GM12878 (cell line): ENCODE measurements at regions not wholly inside any gene's neighbourhood (a gene's known extent, or its start where the extent isn't known, plus 50 kb on each side); places are given as distances from the start of the nearest gene placed in this dataset.

ENCODE experiments used
- ASH2L ChIP-seq: fragments of 300-600, 200-600 bp; sonication (generic); IDR thresholded peaks from 2 replicates; pipeline ENCODE4 v1.6.1; 2017; ENCODE audit warnings: low read depth, mild to moderate bottlenecking, borderline replicate concordance
- CBX3 ChIP-seq: fragments of 200-600 bp; sonication (generic); IDR thresholded peaks from 2 replicates; pipeline ENCODE4 v1.6.1; 2016; ENCODE audit warnings: low read depth, borderline replicate concordance
- EZH2 ChIP-seq: IDR thresholded peaks from 2 replicates; pipeline ENCODE4 v1.6.1; 2012; ENCODE audit warnings: low read depth, mild to moderate bottlenecking, control low read depth, inconsistent platforms, low read length, borderline replicate concordance; ENCODE audit not compliant: control insufficient read depth
- HDAC2 ChIP-seq: fragments of 200-600 bp; sonication (generic); IDR thresholded peaks from 2 replicates; pipeline ENCODE4 v1.6.1; 2017
- IKZF1 ChIP-seq: fragments of 450-650 bp; conservative IDR thresholded peaks from 2 replicates; pipeline ENCODE4 v1.6.1; 2017; ENCODE audit warnings: antibody characterized with exemption, mild to moderate bottlenecking
- MYB ChIP-seq: fragments of 150-350 bp; IDR thresholded peaks from 2 replicates; pipeline ENCODE4 v1.6.1; 2014; ENCODE audit warnings: mild to moderate bottlenecking, low read depth, low read length, borderline replicate concordance
- NFYB ChIP-seq: IDR thresholded peaks from 2 replicates; pipeline ENCODE4 v1.6.1; 2011; ENCODE audit warnings: low read depth, mild to moderate bottlenecking, low read length, improper control_type of control experiment, moderate library complexity; ENCODE audit not compliant: insufficient read depth
- PML ChIP-seq: IDR thresholded peaks from 2 replicates; pipeline ENCODE4 v1.6.1; 2012; ENCODE audit warnings: low read length, inconsistent platforms
- RAD21 ChIP-seq: IDR thresholded peaks from 2 replicates; pipeline ENCODE4 v1.6.1; 2011; ENCODE audit warnings: mild to moderate bottlenecking, low read depth, low read length, moderate library complexity; ENCODE audit not compliant: insufficient read depth
- SMC3 ChIP-seq: IDR thresholded peaks from 2 replicates; pipeline ENCODE4 v1.6.1; 2011; ENCODE audit warnings: low read length, improper control_type of control experiment, borderline replicate concordance
- SP1 ChIP-seq: IDR thresholded peaks from one replicate; pipeline ENCODE4 v1.6.1; 2011; ENCODE audit warnings: low read depth, low read length
- STAT1 ChIP-seq: fragments of 450-650 bp; conservative IDR thresholded peaks from 2 replicates; pipeline ENCODE4 v1.6.1; 2014; ENCODE audit warnings: antibody characterized with exemption, mild to moderate bottlenecking
- YBX1 ChIP-seq: fragments of 450-650 bp; IDR thresholded peaks from 2 replicates; pipeline ENCODE4 v1.6.1; 2016; ENCODE audit warnings: antibody characterized with exemption
- ZNF207 ChIP-seq: fragments of 450-650 bp; IDR thresholded peaks from 2 replicates; pipeline ENCODE4 v1.6.1; 2014; ENCODE audit warnings: antibody characterized with exemption, mild to moderate bottlenecking, borderline replicate concordance
- ZNF24 ChIP-seq: fragments of 450-650 bp; IDR thresholded peaks from 2 replicates; pipeline ENCODE4 v1.6.1; 2017; ENCODE audit warnings: antibody characterized with exemption, mild to moderate bottlenecking
- TF ChIP-seq, protein P1 (sequence below): fragments of 450-650 bp; IDR thresholded peaks from 2 replicates; pipeline ENCODE4 v1.6.1; 2018; ENCODE audit warnings: borderline replicate concordance, mild to moderate bottlenecking; ENCODE audit not compliant: partially characterized antibody
- TF ChIP-seq, protein P2 (sequence below): fragments of 450-650 bp; IDR thresholded peaks from 2 replicates; pipeline ENCODE4 v1.6.1; 2017; ENCODE audit warnings: mild to moderate bottlenecking, low read depth, inconsistent platforms; ENCODE audit not compliant: poor library complexity, severe bottlenecking
- TF ChIP-seq, protein P3 (sequence below): fragments of 450-650 bp; IDR thresholded peaks from 2 replicates; pipeline ENCODE4 v1.6.1; 2014; ENCODE audit warnings: mild to moderate bottlenecking
- TF ChIP-seq, protein P4 (sequence below): fragments of 450-650 bp; IDR thresholded peaks from 2 replicates; pipeline ENCODE4 v1.6.1; 2017; ENCODE audit warnings: antibody characterized with exemption, mild to moderate bottlenecking, moderate library complexity
- TF ChIP-seq, protein P5 (sequence below): IDR thresholded peaks from 2 replicates; pipeline ENCODE4 v1.6.1; 2011; ENCODE audit warnings: borderline replicate concordance, low read depth, mild to moderate bottlenecking, moderate library complexity, low read length; ENCODE audit not compliant: insufficient read depth, poor library complexity, severe bottlenecking

DNA sequence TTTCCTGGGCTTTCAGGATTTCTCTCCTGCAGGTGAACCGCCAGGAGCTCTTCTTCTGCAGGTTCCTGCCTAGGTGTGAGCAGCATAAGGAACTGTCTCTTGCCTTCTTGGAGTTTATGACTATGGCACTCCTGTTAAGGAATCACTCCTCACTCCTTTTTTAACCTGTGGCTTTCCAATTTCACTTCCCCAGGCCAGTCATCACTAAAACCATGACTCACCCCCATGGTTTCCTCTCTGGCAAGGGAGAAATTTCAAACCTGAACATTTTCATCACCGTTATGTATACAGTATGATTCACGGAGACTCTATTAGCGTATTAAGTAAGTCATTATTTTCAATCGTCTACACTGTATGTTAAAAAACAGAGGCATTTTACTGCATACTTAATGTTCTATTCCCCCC is 78.2 kb upstream of the ARID1B start (continued):
- TF ChIP-seq, protein P1, sequence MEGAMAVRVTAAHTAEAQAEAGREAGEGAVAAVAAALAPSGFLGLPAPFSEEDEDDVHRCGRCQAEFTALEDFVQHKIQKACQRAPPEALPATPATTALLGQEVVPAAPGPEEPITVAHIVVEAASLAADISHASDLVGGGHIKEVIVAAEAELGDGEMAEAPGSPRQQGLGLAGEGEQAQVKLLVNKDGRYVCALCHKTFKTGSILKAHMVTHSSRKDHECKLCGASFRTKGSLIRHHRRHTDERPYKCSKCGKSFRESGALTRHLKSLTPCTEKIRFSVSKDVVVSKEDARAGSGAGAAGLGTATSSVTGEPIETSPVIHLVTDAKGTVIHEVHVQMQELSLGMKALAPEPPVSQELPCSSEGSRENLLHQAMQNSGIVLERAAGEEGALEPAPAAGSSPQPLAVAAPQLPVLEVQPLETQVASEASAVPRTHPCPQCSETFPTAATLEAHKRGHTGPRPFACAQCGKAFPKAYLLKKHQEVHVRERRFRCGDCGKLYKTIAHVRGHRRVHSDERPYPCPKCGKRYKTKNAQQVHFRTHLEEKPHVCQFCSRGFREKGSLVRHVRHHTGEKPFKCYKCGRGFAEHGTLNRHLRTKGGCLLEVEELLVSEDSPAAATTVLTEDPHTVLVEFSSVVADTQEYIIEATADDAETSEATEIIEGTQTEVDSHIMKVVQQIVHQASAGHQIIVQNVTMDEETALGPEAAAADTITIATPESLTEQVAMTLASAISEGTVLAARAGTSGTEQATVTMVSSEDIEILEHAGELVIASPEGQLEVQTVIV, result no peak
- TF ChIP-seq, protein P2, sequence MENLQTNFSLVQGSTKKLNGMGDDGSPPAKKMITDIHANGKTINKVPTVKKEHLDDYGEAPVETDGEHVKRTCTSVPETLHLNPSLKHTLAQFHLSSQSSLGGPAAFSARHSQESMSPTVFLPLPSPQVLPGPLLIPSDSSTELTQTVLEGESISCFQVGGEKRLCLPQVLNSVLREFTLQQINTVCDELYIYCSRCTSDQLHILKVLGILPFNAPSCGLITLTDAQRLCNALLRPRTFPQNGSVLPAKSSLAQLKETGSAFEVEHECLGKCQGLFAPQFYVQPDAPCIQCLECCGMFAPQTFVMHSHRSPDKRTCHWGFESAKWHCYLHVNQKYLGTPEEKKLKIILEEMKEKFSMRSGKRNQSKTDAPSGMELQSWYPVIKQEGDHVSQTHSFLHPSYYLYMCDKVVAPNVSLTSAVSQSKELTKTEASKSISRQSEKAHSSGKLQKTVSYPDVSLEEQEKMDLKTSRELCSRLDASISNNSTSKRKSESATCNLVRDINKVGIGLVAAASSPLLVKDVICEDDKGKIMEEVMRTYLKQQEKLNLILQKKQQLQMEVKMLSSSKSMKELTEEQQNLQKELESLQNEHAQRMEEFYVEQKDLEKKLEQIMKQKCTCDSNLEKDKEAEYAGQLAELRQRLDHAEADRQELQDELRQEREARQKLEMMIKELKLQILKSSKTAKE, result peak; percentile 53
- no peak for TF ChIP-seq ASH2L
- peak; percentile 39; the same call in 1 of the 2 replicates for TF ChIP-seq RAD21
- TF ChIP-seq SMC3, result peak; percentile 11; the same call in 1 of the 2 replicates
- TF ChIP-seq ZNF207, result no peak
- no peak for TF ChIP-seq CBX3
- TF ChIP-seq NFYB, result no peak
- TF ChIP-seq MYB, result no peak
- TF ChIP-seq STAT1, result no peak
- TF ChIP-seq YBX1, result no peak
- TF ChIP-seq, protein P3, sequence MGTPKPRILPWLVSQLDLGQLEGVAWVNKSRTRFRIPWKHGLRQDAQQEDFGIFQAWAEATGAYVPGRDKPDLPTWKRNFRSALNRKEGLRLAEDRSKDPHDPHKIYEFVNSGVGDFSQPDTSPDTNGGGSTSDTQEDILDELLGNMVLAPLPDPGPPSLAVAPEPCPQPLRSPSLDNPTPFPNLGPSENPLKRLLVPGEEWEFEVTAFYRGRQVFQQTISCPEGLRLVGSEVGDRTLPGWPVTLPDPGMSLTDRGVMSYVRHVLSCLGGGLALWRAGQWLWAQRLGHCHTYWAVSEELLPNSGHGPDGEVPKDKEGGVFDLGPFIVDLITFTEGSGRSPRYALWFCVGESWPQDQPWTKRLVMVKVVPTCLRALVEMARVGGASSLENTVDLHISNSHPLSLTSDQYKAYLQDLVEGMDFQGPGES, result no peak
- TF ChIP-seq HDAC2, result no peak
- TF ChIP-seq SP1, result peak; percentile 61
- TF ChIP-seq EZH2, result no peak
- no peak for TF ChIP-seq PML
- TF ChIP-seq ZNF24, result no peak
- peak; percentile 94 for TF ChIP-seq IKZF1
- TF ChIP-seq, protein P4, sequence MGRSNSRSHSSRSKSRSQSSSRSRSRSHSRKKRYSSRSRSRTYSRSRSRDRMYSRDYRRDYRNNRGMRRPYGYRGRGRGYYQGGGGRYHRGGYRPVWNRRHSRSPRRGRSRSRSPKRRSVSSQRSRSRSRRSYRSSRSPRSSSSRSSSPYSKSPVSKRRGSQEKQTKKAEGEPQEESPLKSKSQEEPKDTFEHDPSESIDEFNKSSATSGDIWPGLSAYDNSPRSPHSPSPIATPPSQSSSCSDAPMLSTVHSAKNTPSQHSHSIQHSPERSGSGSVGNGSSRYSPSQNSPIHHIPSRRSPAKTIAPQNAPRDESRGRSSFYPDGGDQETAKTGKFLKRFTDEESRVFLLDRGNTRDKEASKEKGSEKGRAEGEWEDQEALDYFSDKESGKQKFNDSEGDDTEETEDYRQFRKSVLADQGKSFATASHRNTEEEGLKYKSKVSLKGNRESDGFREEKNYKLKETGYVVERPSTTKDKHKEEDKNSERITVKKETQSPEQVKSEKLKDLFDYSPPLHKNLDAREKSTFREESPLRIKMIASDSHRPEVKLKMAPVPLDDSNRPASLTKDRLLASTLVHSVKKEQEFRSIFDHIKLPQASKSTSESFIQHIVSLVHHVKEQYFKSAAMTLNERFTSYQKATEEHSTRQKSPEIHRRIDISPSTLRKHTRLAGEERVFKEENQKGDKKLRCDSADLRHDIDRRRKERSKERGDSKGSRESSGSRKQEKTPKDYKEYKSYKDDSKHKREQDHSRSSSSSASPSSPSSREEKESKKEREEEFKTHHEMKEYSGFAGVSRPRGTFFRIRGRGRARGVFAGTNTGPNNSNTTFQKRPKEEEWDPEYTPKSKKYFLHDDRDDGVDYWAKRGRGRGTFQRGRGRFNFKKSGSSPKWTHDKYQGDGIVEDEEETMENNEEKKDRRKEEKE, result no peak
- TF ChIP-seq, protein P5, sequence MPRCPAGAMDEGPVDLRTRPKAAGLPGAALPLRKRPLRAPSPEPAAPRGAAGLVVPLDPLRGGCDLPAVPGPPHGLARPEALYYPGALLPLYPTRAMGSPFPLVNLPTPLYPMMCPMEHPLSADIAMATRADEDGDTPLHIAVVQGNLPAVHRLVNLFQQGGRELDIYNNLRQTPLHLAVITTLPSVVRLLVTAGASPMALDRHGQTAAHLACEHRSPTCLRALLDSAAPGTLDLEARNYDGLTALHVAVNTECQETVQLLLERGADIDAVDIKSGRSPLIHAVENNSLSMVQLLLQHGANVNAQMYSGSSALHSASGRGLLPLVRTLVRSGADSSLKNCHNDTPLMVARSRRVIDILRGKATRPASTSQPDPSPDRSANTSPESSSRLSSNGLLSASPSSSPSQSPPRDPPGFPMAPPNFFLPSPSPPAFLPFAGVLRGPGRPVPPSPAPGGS, result peak; percentile 91
